ENCODE measurements at regions not wholly inside any gene's neighbourhood (a gene's known extent, or its start where the extent isn't known, plus 50 kb on each side); places are given as distances from the start of the nearest gene placed in this dataset.

GRCh38 chr10:118116362-118116714 is 69.6 kb upstream of the RAB11FIP2 start:
- in situ Hi-C loops (cut with HindIII; ENCODE audit: low sequenced_read_pairs): no loop called here
- no peak overlapping the region for H3K4me3 ChIP-seq (ENCODE audit: low read depth, low read length)

GRCh38 chr10:118115701-118116100 is 69.0 kb upstream of the RAB11FIP2 start:
- in situ Hi-C loops (cut with HindIII; ENCODE audit: low sequenced_read_pairs): no loop called here
- TF ChIP-seq CTCF (IDR thresholded peaks at IDR 0.05; ENCODE audit: low read depth, low read length): no peak
- H3K4me3 ChIP-seq (ENCODE audit: low read depth, low read length): no peak overlapping the region
- no peak for DNase-seq (ENCODE audit: low read depth, low spot score)

More at GRCh38 chr10:118116362-118116714, 69.6 kb upstream of the RAB11FIP2 start:
- no peak for TF ChIP-seq CTCF (IDR thresholded peaks at IDR 0.05; ENCODE audit: low read depth, low read length)
- DNase-seq (ENCODE audit: low read depth, low spot score): no peak

- in situ Hi-C loops (cut with HindIII; ENCODE audit: low sequenced_read_pairs): no loop called here
- TF ChIP-seq CTCF (IDR thresholded peaks at IDR 0.05; ENCODE audit: low read depth, low read length): no peak
- no peak for DNase-seq (ENCODE audit: low read depth, low spot score)
- no peak overlapping the region for H3K4me3 ChIP-seq (ENCODE audit: low read depth, low read length)
Measured at GRCh38 chr10:118114992-118115391, 68.3 kb upstream of the RAB11FIP2 start.

GRCh38 chr10:118112543-118113125 is 65.9 kb upstream of the RAB11FIP2 start:
- no peak for DNase-seq (ENCODE audit: low read depth, low spot score)
- H3K4me3 ChIP-seq (ENCODE audit: low read depth, low read length): no peak overlapping the region
- TF ChIP-seq CTCF (IDR thresholded peaks at IDR 0.05; ENCODE audit: low read depth, low read length): no peak
- in situ Hi-C loops (cut with HindIII; ENCODE audit: low sequenced_read_pairs): no loop called here

- in situ Hi-C loops (cut with HindIII; ENCODE audit: low sequenced_read_pairs): no loop called here
- TF ChIP-seq CTCF (IDR thresholded peaks at IDR 0.05; ENCODE audit: low read depth, low read length): no peak
- DNase-seq (ENCODE audit: low read depth, low spot score): no peak
Measured at GRCh38 chr10:118110750-118111149, 64.0 kb upstream of the RAB11FIP2 start.

GRCh38 chr10:118108194-118109026 is 61.7 kb upstream of the RAB11FIP2 start:
- peak; percentile 50 for DNase-seq (ENCODE audit: low read depth, low spot score)
- no peak for TF ChIP-seq CTCF (IDR thresholded peaks at IDR 0.05; ENCODE audit: low read depth, low read length)
- peak overlapping the region; percentile 7 for H3K4me3 ChIP-seq (ENCODE audit: low read depth, low read length)
- in situ Hi-C loops (cut with HindIII; ENCODE audit: low sequenced_read_pairs): no loop called here

More at GRCh38 chr10:118110750-118111149, 64.0 kb upstream of the RAB11FIP2 start:
- no peak overlapping the region for H3K4me3 ChIP-seq (ENCODE audit: low read depth, low read length)
